H9 (cell line): ENCODE measurements at regions not wholly inside any gene's neighbourhood (a gene's known extent, or its start where the extent isn't known, plus 50 kb on each side); places are given as distances from the start of the nearest gene placed in this dataset.

Experiments used
- DNase-seq: peaks from one replicate; pipeline ENCODE4 v3.0.0-alpha.2; 2017
- H2AFZ ChIP-seq: one replicate; pipeline ENCODE4 v1.6.1; 2013; ENCODE audit warnings: mild to moderate bottlenecking, low read length, control low read depth, moderate library complexity
- H2AK5ac ChIP-seq: 2 replicates; pipeline ENCODE4 v1.6.1; 2013; ENCODE audit warnings: low read length, control low read depth, mixed read lengths; ENCODE audit not compliant: insufficient read length
- H2BK120ac ChIP-seq: one replicate; pipeline ENCODE4 v1.6.1; 2013; ENCODE audit warnings: low read depth, mild to moderate bottlenecking, low read length, control low read depth, inconsistent platforms; ENCODE audit not compliant: poor library complexity, severe bottlenecking
- H2BK12ac ChIP-seq: 2 replicates; pipeline ENCODE4 v1.6.1; 2013; ENCODE audit warnings: low read length, control low read depth, mixed read lengths, low read depth; ENCODE audit not compliant: insufficient read length
- H2BK15ac ChIP-seq: 2 replicates; pipeline ENCODE4 v1.6.1; 2013; ENCODE audit warnings: low read depth, low read length, control low read depth
- H2BK20ac ChIP-seq: one replicate; pipeline ENCODE4 v1.6.1; 2013; ENCODE audit warnings: low read depth, mild to moderate bottlenecking, low read length, control low read depth, inconsistent platforms; ENCODE audit not compliant: poor library complexity, severe bottlenecking
- H2BK5ac ChIP-seq: 2 replicates; pipeline ENCODE4 v1.6.1; 2013; ENCODE audit warnings: low read length, control low read depth, mixed read lengths; ENCODE audit not compliant: insufficient read length
- H3K14ac ChIP-seq: 2 replicates; pipeline ENCODE4 v1.6.1; 2013; ENCODE audit warnings: low read length, control low read depth; ENCODE audit not compliant: insufficient read depth
- H3K18ac ChIP-seq: 2 replicates; pipeline ENCODE4 v1.6.1; 2013; ENCODE audit warnings: low read depth, mild to moderate bottlenecking, mixed read lengths, low read length, control low read depth; ENCODE audit not compliant: insufficient read length
- H3K23ac ChIP-seq: 2 replicates; pipeline ENCODE4 v1.6.1; 2013; ENCODE audit warnings: low read length, control low read depth, mixed read lengths, low read depth; ENCODE audit not compliant: insufficient read length
- H3K23me2 ChIP-seq: 2 replicates; pipeline ENCODE4 v1.6.1; 2013; ENCODE audit warnings: low read depth, mild to moderate bottlenecking, mixed read lengths, low read length, control low read depth; ENCODE audit not compliant: insufficient read length, poor library complexity, severe bottlenecking
- H3K27ac ChIP-seq: 2 replicates; pipeline ENCODE4 v1.5.1; 2013; ENCODE audit warnings: low read length, control low read depth, mixed read lengths, low read depth; ENCODE audit not compliant: insufficient read length
- H3K27me3 ChIP-seq: 2 replicates; pipeline ENCODE4 v1.6.1; 2013; ENCODE audit warnings: low read length, control low read depth, inconsistent platforms; ENCODE audit not compliant: insufficient read depth
- H3K4ac ChIP-seq: 2 replicates; pipeline ENCODE4 v1.6.1; 2013; ENCODE audit warnings: low read depth, mild to moderate bottlenecking, control low read depth, inconsistent platforms, low read length, moderate library complexity
- H3K4me1 ChIP-seq: 2 replicates; pipeline ENCODE4 v1.6.1; 2013; ENCODE audit warnings: low read length, control low read depth, inconsistent platforms; ENCODE audit not compliant: insufficient read depth
- H3K4me2 ChIP-seq: 2 replicates; pipeline ENCODE4 v1.6.1; 2013; ENCODE audit warnings: low read length, control low read depth, mixed read lengths; ENCODE audit not compliant: insufficient read length, insufficient read depth
- H3K56ac ChIP-seq: 2 replicates; pipeline ENCODE4 v1.6.1; 2013; ENCODE audit warnings: low read depth, mild to moderate bottlenecking, mixed read lengths, low read length, control low read depth; ENCODE audit not compliant: insufficient read length
- H3K79me1 ChIP-seq: 2 replicates; pipeline ENCODE4 v1.6.1; 2013; ENCODE audit warnings: low read depth, mild to moderate bottlenecking, moderate library complexity, low read length, control low read depth, inconsistent platforms; ENCODE audit not compliant: insufficient read depth, poor library complexity, severe bottlenecking
- H3K79me2 ChIP-seq: 2 replicates; pipeline ENCODE4 v1.6.1; 2013; ENCODE audit warnings: low read length, control low read depth, inconsistent platforms; ENCODE audit not compliant: insufficient read depth
- H3K9ac ChIP-seq: 2 replicates; pipeline ENCODE4 v1.6.1; 2013; ENCODE audit warnings: low read length, control low read depth, mixed read lengths; ENCODE audit not compliant: insufficient read length; ENCODE audit errors: extremely low read depth
- H3K9me3 ChIP-seq: one replicate; pipeline ENCODE4 v1.6.1; 2013; ENCODE audit warnings: low read depth, low read length, inconsistent platforms; ENCODE audit not compliant: control insufficient read depth
- H3T11ph ChIP-seq: one replicate; pipeline ENCODE4 v1.6.1; 2013; ENCODE audit warnings: mild to moderate bottlenecking, low read length, control low read depth, inconsistent platforms
- H4K20me1 ChIP-seq: one replicate; pipeline ENCODE4 v1.6.1; 2013; ENCODE audit not compliant: control insufficient read depth, insufficient read length, insufficient read depth
- H4K5ac ChIP-seq: 2 replicates; pipeline ENCODE4 v1.6.1; 2013; ENCODE audit warnings: low read depth, mild to moderate bottlenecking, mixed read lengths, low read length, control low read depth; ENCODE audit not compliant: insufficient read length
- H4K8ac ChIP-seq: replicated peaks from 2 replicates; pipeline ENCODE4 v1.6.1; 2013; ENCODE audit warnings: low read length, control low read depth, mixed read lengths, low read depth; ENCODE audit not compliant: insufficient read length
- H4K91ac ChIP-seq: 2 replicates; pipeline ENCODE4 v1.6.1; 2013; ENCODE audit warnings: low read depth, mild to moderate bottlenecking, moderate library complexity, mixed read lengths, low read length, control low read depth; ENCODE audit not compliant: insufficient read length
- H3K27ac Mint-ChIP-seq, 3 experiments: 2 replicates in 2 of 3; 3 replicates in 1 of 3; pipeline ENCODE4 v1.8.0; 2020 to 2021; ENCODE audit warnings: mixed read lengths in 3 of 3, mild to moderate bottlenecking in 1 of 3, moderate library complexity in 1 of 3
- H3K27me3 Mint-ChIP-seq: 2 replicates; pipeline ENCODE4 v1.8.0; 2021; ENCODE audit warnings: low read depth, mild to moderate bottlenecking, moderate library complexity, mixed read lengths
- H3K36me3 Mint-ChIP-seq, 3 experiments: 2 replicates in 2 of 3; 3 replicates in 1 of 3; pipeline ENCODE4 v1.8.0; 2020 to 2021; ENCODE audit warnings: low read depth in 3 of 3, mixed read lengths in 3 of 3; ENCODE audit not compliant: insufficient read depth in 1 of 3
- H3K4me1 Mint-ChIP-seq, 2 experiments: 2 replicates each; pipeline ENCODE4 v1.8.0; 2020; ENCODE audit warnings: mixed read lengths in 2 of 2
- H3K4me3 Mint-ChIP-seq, 2 experiments: 2 replicates in 1 of 2; 3 replicates in 1 of 2; pipeline ENCODE4 v1.8.0; 2020 to 2021; ENCODE audit warnings: mild to moderate bottlenecking in 2 of 2, mixed read lengths in 2 of 2, moderate library complexity in 1 of 2
- H3K9me3 Mint-ChIP-seq, 2 experiments: 2 replicates in 1 of 2; 3 replicates in 1 of 2; pipeline ENCODE4 v1.8.0; 2020; ENCODE audit warnings: mild to moderate bottlenecking in 2 of 2, mixed read lengths in 2 of 2, moderate library complexity in 1 of 2
- WGBS: extraction: QIAGEN DNeasy Blood & Tissue Kit; methylation state at CpG from one replicate; pipeline ENCODE4 v1.1.7; 2013; ENCODE audit warnings: missing lambda C conversion rate, low lambda C conversion rate, mixed read lengths; ENCODE audit not compliant: insufficient read length; ENCODE audit errors: extremely low coverage; 5-methylcytosine and 5-hydroxymethylcytosine counted together
- TF ChIP-seq, protein P1 (sequence below): fragments of 200-600 bp; sonication (generic); conservative IDR thresholded peaks from 3 replicates; pipeline ENCODE4 v1.8.0; 2021; ENCODE audit warnings: antibody characterized with exemption, mild to moderate bottlenecking

- Histone ChIP-seq H2AK5ac (no peak overlapping the region), H3K27me3 (no peaks in the 10 kb centered on the region), H3K27ac (no peak overlapping the region), H2AFZ (no peak overlapping the region), H4K5ac (no peak overlapping the region), H4K91ac (no peak overlapping the region), H3K56ac (no peak overlapping the region), H3T11ph (no peak overlapping the region), H3K4ac (no peak overlapping the region), H3K4me1 (peaks cover 2% of the 10 kb centered on the region; the same call in 1 of the 2 replicates), H3K23me2 (no peaks in the 10 kb centered on the region), H3K79me1 (no peaks in the 10 kb centered on the region), H3K9ac (no peak overlapping the region), H4K8ac (no peak overlapping the region), H2BK20ac (no peak overlapping the region), H3K18ac (no peak overlapping the region), H2BK15ac (no peak overlapping the region), H3K9me3 (no peaks in the 10 kb centered on the region), H3K4me2 (no peak overlapping the region), H2BK120ac (no peak overlapping the region), H3K23ac (no peak overlapping the region), H2BK12ac (no peak overlapping the region), H3K14ac (no peak overlapping the region), H4K20me1 (no peaks in the 10 kb centered on the region), H2BK5ac (no peak overlapping the region), H3K79me2 (no peaks in the 10 kb centered on the region)
- no peak for DNase-seq
- H3K4me1 Mint-ChIP-seq, result peaks cover 6 to 10% of the 10 kb centered on the region in 2 experiments
- no peaks in the 10 kb centered on the region for H3K36me3 Mint-ChIP-seq
- no peak overlapping the region for H3K4me3 Mint-ChIP-seq
- WGBS, result no CpG with 5 or more reads among the region's 1 CpG
- no peak overlapping the region for H3K27ac Mint-ChIP-seq
- no peaks in the 10 kb centered on the region for H3K27me3 Mint-ChIP-seq
- no peaks in the 10 kb centered on the region for H3K9me3 Mint-ChIP-seq
- TF ChIP-seq, protein P1, sequence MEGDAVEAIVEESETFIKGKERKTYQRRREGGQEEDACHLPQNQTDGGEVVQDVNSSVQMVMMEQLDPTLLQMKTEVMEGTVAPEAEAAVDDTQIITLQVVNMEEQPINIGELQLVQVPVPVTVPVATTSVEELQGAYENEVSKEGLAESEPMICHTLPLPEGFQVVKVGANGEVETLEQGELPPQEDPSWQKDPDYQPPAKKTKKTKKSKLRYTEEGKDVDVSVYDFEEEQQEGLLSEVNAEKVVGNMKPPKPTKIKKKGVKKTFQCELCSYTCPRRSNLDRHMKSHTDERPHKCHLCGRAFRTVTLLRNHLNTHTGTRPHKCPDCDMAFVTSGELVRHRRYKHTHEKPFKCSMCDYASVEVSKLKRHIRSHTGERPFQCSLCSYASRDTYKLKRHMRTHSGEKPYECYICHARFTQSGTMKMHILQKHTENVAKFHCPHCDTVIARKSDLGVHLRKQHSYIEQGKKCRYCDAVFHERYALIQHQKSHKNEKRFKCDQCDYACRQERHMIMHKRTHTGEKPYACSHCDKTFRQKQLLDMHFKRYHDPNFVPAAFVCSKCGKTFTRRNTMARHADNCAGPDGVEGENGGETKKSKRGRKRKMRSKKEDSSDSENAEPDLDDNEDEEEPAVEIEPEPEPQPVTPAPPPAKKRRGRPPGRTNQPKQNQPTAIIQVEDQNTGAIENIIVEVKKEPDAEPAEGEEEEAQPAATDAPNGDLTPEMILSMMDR, result no peak
Observed at GRCh38 chr3:148612278-148612677, 85.4 kb upstream of the AGTR1 start.
